ENCODE measurements at regions not wholly inside any gene's neighbourhood (a gene's known extent, or its start where the extent isn't known, plus 50 kb on each side); places are given as distances from the start of the nearest gene placed in this dataset.

DNA sequence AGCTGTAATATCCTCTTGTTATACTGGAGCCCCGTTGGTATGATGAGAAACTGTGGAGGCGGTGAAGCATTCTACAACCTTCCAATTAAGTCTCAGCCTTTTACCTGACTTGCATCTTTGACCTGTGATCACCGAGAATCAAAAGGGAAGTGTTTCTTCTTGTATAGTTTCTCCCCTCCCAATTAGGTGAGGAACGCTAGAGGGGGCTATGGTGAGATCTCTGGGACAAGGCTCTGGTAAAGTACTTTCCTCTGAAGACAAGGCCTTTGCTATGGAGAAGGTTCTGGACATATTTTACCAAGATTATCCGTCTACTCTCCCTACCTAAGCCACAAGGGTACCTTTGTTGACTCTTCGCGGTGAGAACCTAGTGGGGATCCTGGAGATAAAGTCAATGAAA, 111.3 kb downstream of the CBLL2 start:
- H3K4me1 ChIP-seq (replicated peaks; ENCODE audit: insufficient read depth): peaks cover 2% of the 10 kb centered on the region
- no peaks in the 10 kb centered on the region for H4K20me1 ChIP-seq (ENCODE audit: insufficient read depth)
- H3K4me3 ChIP-seq: no peak overlapping the region
- no peak for DNase-seq
- TF ChIP-seq EZH2 (IDR thresholded peaks at IDR 0.05; ENCODE audit: low read depth): no peak
- TF ChIP-seq, protein P1, sequence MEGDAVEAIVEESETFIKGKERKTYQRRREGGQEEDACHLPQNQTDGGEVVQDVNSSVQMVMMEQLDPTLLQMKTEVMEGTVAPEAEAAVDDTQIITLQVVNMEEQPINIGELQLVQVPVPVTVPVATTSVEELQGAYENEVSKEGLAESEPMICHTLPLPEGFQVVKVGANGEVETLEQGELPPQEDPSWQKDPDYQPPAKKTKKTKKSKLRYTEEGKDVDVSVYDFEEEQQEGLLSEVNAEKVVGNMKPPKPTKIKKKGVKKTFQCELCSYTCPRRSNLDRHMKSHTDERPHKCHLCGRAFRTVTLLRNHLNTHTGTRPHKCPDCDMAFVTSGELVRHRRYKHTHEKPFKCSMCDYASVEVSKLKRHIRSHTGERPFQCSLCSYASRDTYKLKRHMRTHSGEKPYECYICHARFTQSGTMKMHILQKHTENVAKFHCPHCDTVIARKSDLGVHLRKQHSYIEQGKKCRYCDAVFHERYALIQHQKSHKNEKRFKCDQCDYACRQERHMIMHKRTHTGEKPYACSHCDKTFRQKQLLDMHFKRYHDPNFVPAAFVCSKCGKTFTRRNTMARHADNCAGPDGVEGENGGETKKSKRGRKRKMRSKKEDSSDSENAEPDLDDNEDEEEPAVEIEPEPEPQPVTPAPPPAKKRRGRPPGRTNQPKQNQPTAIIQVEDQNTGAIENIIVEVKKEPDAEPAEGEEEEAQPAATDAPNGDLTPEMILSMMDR (conservative IDR thresholded peaks at IDR 0.05): no peak
- no peaks in the 10 kb centered on the region for H3K9me2 ChIP-seq (ENCODE audit: insufficient read depth)
- H3K9me3 ChIP-seq (ENCODE audit: insufficient read depth, low read depth): no peaks in the 10 kb centered on the region
- ChIA-PET POLR2A (ENCODE audit: unreplicated experiment) (no interaction called here), CTCF (no interaction called here)
- H3K27ac ChIP-seq: no peak overlapping the region
- H3F3A ChIP-seq (ENCODE audit: insufficient read depth, low read depth): peaks cover 1% of the 10 kb centered on the region; the same call in 1 of the 2 replicates
- H3K27me3 ChIP-seq (ENCODE audit: insufficient read depth, low read depth): no peaks in the 10 kb centered on the region
- intact Hi-C loops (cut with micrococcal nuclease; ENCODE audit: unreplicated experiment): no loop called here
- H3K79me2 ChIP-seq (ENCODE audit: low read depth): no peaks in the 10 kb centered on the region
- H3K4me2 ChIP-seq: no peak overlapping the region
- no TSS peak for BruUV-seq (replicated peaks)
- no peaks in the 10 kb centered on the region for H3K36me3 ChIP-seq (ENCODE audit: low read depth)
- no peak overlapping the region for H2AFZ ChIP-seq

DNA sequence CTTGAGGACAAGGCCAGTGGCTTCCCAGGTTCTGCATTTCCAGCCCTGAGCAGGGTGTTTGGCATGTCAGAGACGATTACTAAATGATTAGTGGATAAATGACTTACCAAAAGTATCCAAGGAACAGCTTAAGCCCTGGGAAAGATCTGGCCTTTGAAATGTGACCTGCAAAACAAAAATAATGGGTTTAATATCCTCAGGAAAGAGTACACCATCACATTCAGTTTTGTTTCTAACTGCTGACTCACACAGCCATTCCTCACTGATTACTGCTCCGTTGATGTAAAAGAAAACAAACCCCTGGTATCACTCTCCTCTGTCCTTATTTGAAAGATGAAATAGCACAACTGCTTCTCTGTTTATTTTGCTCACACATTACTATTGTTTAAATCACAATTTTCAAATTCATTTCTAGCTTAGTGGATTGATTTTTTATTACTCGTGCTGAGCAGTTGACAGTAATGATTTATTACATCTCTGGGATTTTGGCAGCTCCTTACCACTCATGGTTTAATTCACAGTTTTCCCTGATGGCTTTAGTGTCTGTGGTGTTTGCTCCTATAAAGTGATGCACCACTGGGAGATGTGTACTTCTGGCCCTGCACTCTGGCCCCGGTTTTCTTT, 117.0 kb downstream of the CBLL2 start:
- Histone ChIP-seq H3K9me3 (ENCODE audit: insufficient read depth, low read depth) (no peaks in the 10 kb centered on the region), H3K9me2 (ENCODE audit: insufficient read depth) (no peaks in the 10 kb centered on the region), H3K27ac (peak overlapping the region; percentile 84), H2AFZ (peak overlapping the region; percentile 71), H3K79me2 (ENCODE audit: low read depth) (no peaks in the 10 kb centered on the region), H3K36me3 (ENCODE audit: low read depth) (no peaks in the 10 kb centered on the region), H3F3A (ENCODE audit: insufficient read depth, low read depth) (peaks cover 18% of the 10 kb centered on the region), H3K4me2 (peak overlapping the region; percentile 34), H3K4me1 (replicated peaks; ENCODE audit: insufficient read depth) (peaks cover 17% of the 10 kb centered on the region), H3K4me3 (no peak overlapping the region), H4K20me1 (ENCODE audit: insufficient read depth) (no peaks in the 10 kb centered on the region), H3K27me3 (ENCODE audit: insufficient read depth, low read depth) (no peaks in the 10 kb centered on the region)
- no TSS peak for BruUV-seq (replicated peaks)
- intact Hi-C loops (cut with micrococcal nuclease; ENCODE audit: unreplicated experiment): no loop called here
- CTCF ChIA-PET: no interaction called here
- POLR2A ChIA-PET (ENCODE audit: unreplicated experiment): interaction anchor here (0.6 kb wide), 1 partner anchor 23 kb away, joined by 4 read pairs; no protein-coding TSS in a partner anchor
- no peak for TF ChIP-seq EZH2 (IDR thresholded peaks at IDR 0.05; ENCODE audit: low read depth)
- TF ChIP-seq, protein P1 (conservative IDR thresholded peaks at IDR 0.05): no peak
- DNase-seq: peak in 1 of 2 experiments; percentile 69

DNA sequence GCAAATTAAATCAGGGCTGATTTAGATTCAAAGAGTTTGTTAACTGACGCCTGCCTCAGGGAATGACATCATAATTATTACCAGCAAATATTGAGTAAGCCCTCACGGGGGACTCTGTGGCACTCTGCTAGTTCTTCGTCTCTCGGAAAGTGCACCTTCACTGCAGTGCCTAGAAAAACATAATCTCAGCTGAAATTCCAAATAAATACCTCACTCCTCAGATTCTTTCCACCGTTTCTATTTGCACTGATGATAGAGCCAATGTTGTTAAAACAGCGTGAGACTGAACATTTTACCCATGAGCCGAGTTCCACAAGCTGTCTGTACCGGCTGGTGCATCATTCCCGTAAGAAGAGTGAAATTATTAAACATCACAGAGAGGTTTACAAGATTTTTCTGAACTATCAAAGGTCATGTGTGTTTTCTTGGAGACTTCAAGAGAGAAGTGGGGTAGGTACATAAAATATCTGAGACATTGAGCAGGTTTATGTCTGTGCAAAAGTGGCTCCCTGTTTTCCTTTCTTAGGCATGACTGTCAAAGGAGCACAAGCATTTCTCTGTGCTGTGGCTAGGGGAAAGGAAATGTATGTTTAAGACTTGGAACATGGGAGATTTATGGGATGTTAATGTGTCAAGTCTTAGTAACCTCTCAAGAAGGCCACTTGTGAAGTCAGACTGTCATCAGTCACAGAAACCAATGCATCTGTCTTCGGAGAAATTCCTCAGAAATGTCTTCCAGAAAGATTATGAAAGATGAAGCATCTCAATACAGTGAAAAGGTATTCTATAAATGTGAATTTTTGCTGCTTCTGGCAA, 119.6 kb downstream of the CBLL2 start:
- Histone ChIP-seq H3K9me2 (ENCODE audit: insufficient read depth) (no peaks in the 10 kb centered on the region), H3K79me2 (ENCODE audit: low read depth) (no peaks in the 10 kb centered on the region), H3K27ac (no peak overlapping the region), H3K9me3 (ENCODE audit: insufficient read depth, low read depth) (no peaks in the 10 kb centered on the region), H4K20me1 (ENCODE audit: insufficient read depth) (no peaks in the 10 kb centered on the region), H3K27me3 (ENCODE audit: insufficient read depth, low read depth) (no peaks in the 10 kb centered on the region), H3F3A (ENCODE audit: insufficient read depth, low read depth) (peaks cover 18% of the 10 kb centered on the region), H3K36me3 (ENCODE audit: low read depth) (no peaks in the 10 kb centered on the region), H3K4me1 (replicated peaks; ENCODE audit: insufficient read depth) (peaks cover 17% of the 10 kb centered on the region), H2AFZ (no peak overlapping the region), H3K4me2 (no peak overlapping the region), H3K4me3 (no peak overlapping the region)
- TF ChIP-seq EZH2 (IDR thresholded peaks at IDR 0.05; ENCODE audit: low read depth): no peak
- TF ChIP-seq, protein P1 (conservative IDR thresholded peaks at IDR 0.05): no peak
- intact Hi-C loops (cut with micrococcal nuclease; ENCODE audit: unreplicated experiment): no loop called here
- CTCF ChIA-PET: no interaction called here
- BruUV-seq (replicated peaks): no TSS peak
- no peak for DNase-seq
- POLR2A ChIA-PET (ENCODE audit: unreplicated experiment): no interaction called here
